ENCODE measurements at regions not wholly inside any gene's neighbourhood (a gene's known extent, or its start where the extent isn't known, plus 50 kb on each side); places are given as distances from the start of the nearest gene placed in this dataset.
A peak's percentile ranks its signal among the peaks of the same experiment; 100 is the strongest.

GRCh38 chr9:663541-663940, 178.0 kb upstream of the DMRT1 start:
- H3K36me3 ChIP-seq (ENCODE audit: insufficient read depth, insufficient read length, low read length), result no peaks in the 10 kb centered on the region
- no peak overlapping the region for H3K4me3 ChIP-seq (ENCODE audit: insufficient read length, low read depth)
- peaks cover 2% of the 10 kb centered on the region; the same call in 1 of the 2 replicates for H3K9me3 ChIP-seq (ENCODE audit: insufficient read depth, low read length)
- TF ChIP-seq ZNF274 (IDR thresholded peaks at IDR 0.05; ENCODE audit: low read depth, low read length) (no peak), YY1 (IDR thresholded peaks at IDR 0.05; ENCODE audit: insufficient read depth, insufficient read length) (no peak), SUZ12 (IDR thresholded peaks at IDR 0.05; ENCODE audit: extremely low read depth, insufficient read depth, insufficient read length) (no peak)
- no peak overlapping the region for H3K9ac ChIP-seq (ENCODE audit: insufficient read length, low read depth)
- DNase-seq (ENCODE audit: low read depth, low spot score), result no peak
- H3K27me3 ChIP-seq (ENCODE audit: insufficient read depth, insufficient read length), result no peaks in the 10 kb centered on the region
- no peaks in the 10 kb centered on the region for H3K4me1 ChIP-seq (ENCODE audit: insufficient read depth, insufficient read length)

- TF ChIP-seq ZNF274 (IDR thresholded peaks at IDR 0.05; ENCODE audit: low read depth, low read length) (no peak), SUZ12 (IDR thresholded peaks at IDR 0.05; ENCODE audit: extremely low read depth, insufficient read depth, insufficient read length) (no peak), YY1 (IDR thresholded peaks at IDR 0.05; ENCODE audit: insufficient read depth, insufficient read length) (no peak)
- no peak overlapping the region for H3K4me3 ChIP-seq (ENCODE audit: insufficient read length, low read depth)
- no peaks in the 10 kb centered on the region for H3K4me1 ChIP-seq (ENCODE audit: insufficient read depth, insufficient read length)
- no peaks in the 10 kb centered on the region for H3K27me3 ChIP-seq (ENCODE audit: insufficient read depth, insufficient read length)
- H3K9ac ChIP-seq (ENCODE audit: insufficient read length, low read depth), result no peak overlapping the region
- H3K9me3 ChIP-seq (ENCODE audit: insufficient read depth, low read length), result peaks cover 17% of the 10 kb centered on the region
- DNase-seq (ENCODE audit: low read depth, low spot score), result no peak
- H3K36me3 ChIP-seq (ENCODE audit: insufficient read depth, insufficient read length, low read length), result no peaks in the 10 kb centered on the region
Measured at GRCh38 chr9:665296-665695, 176.2 kb upstream of the DMRT1 start.

GRCh38 chr9:671997-672396, 169.5 kb upstream of the DMRT1 start:
- peaks cover 3% of the 10 kb centered on the region for H3K4me1 ChIP-seq (ENCODE audit: insufficient read depth, insufficient read length)
- TF ChIP-seq SUZ12 (IDR thresholded peaks at IDR 0.05; ENCODE audit: extremely low read depth, insufficient read depth, insufficient read length) (no peak), YY1 (IDR thresholded peaks at IDR 0.05; ENCODE audit: insufficient read depth, insufficient read length) (no peak), ZNF274 (IDR thresholded peaks at IDR 0.05; ENCODE audit: low read depth, low read length) (no peak)
- H3K4me3 ChIP-seq (ENCODE audit: insufficient read length, low read depth), result no peak overlapping the region
- peaks cover 17% of the 10 kb centered on the region for H3K9me3 ChIP-seq (ENCODE audit: insufficient read depth, low read length)
- H3K9ac ChIP-seq (ENCODE audit: insufficient read length, low read depth), result no peak overlapping the region
- DNase-seq (ENCODE audit: low read depth, low spot score), result no peak
- H3K27me3 ChIP-seq (ENCODE audit: insufficient read depth, insufficient read length), result no peaks in the 10 kb centered on the region
- H3K36me3 ChIP-seq (ENCODE audit: insufficient read depth, insufficient read length, low read length), result no peaks in the 10 kb centered on the region

GRCh38 chr9:672851-673250, 168.6 kb upstream of the DMRT1 start:
- Histone ChIP-seq H3K9me3 (ENCODE audit: insufficient read depth, low read length) (peaks cover 17% of the 10 kb centered on the region), H3K4me1 (ENCODE audit: insufficient read depth, insufficient read length) (peaks cover 3% of the 10 kb centered on the region), H3K9ac (ENCODE audit: insufficient read length, low read depth) (no peak overlapping the region), H3K36me3 (ENCODE audit: insufficient read depth, insufficient read length, low read length) (no peaks in the 10 kb centered on the region), H3K4me3 (ENCODE audit: insufficient read length, low read depth) (no peak overlapping the region), H3K27me3 (ENCODE audit: insufficient read depth, insufficient read length) (no peaks in the 10 kb centered on the region)
- DNase-seq (ENCODE audit: low read depth, low spot score), result no peak
- no peak for TF ChIP-seq SUZ12 (IDR thresholded peaks at IDR 0.05; ENCODE audit: extremely low read depth, insufficient read depth, insufficient read length)
- no peak for TF ChIP-seq YY1 (IDR thresholded peaks at IDR 0.05; ENCODE audit: insufficient read depth, insufficient read length)
- TF ChIP-seq ZNF274 (IDR thresholded peaks at IDR 0.05; ENCODE audit: low read depth, low read length), result no peak

GRCh38 chr9:673264-673965, 168.1 kb upstream of the DMRT1 start:
- TF ChIP-seq YY1 (IDR thresholded peaks at IDR 0.05; ENCODE audit: insufficient read depth, insufficient read length), result no peak
- no peak for TF ChIP-seq SUZ12 (IDR thresholded peaks at IDR 0.05; ENCODE audit: extremely low read depth, insufficient read depth, insufficient read length)
- no peak for TF ChIP-seq ZNF274 (IDR thresholded peaks at IDR 0.05; ENCODE audit: low read depth, low read length)
- no peak for DNase-seq (ENCODE audit: low read depth, low spot score)
- H3K27me3 ChIP-seq (ENCODE audit: insufficient read depth, insufficient read length), result no peaks in the 10 kb centered on the region

GRCh38 chr9:673966-674526, 167.5 kb upstream of the DMRT1 start:
- no peaks in the 10 kb centered on the region for H3K27me3 ChIP-seq (ENCODE audit: insufficient read depth, insufficient read length)
- TF ChIP-seq YY1 (IDR thresholded peaks at IDR 0.05; ENCODE audit: insufficient read depth, insufficient read length) (no peak), ZNF274 (IDR thresholded peaks at IDR 0.05; ENCODE audit: low read depth, low read length) (no peak), SUZ12 (IDR thresholded peaks at IDR 0.05; ENCODE audit: extremely low read depth, insufficient read depth, insufficient read length) (no peak)
- H3K9ac ChIP-seq (ENCODE audit: insufficient read length, low read depth), result no peak overlapping the region
- H3K4me3 ChIP-seq (ENCODE audit: insufficient read length, low read depth), result no peak overlapping the region
- no peaks in the 10 kb centered on the region for H3K36me3 ChIP-seq (ENCODE audit: insufficient read depth, insufficient read length, low read length)
- peaks cover 3% of the 10 kb centered on the region for H3K4me1 ChIP-seq (ENCODE audit: insufficient read depth, insufficient read length)
- DNase-seq (ENCODE audit: low read depth, low spot score), result peak; percentile 86
- H3K9me3 ChIP-seq (ENCODE audit: insufficient read depth, low read length), result peaks cover 11% of the 10 kb centered on the region

More at GRCh38 chr9:673264-673965, 168.1 kb upstream of the DMRT1 start:
- H3K36me3 ChIP-seq (ENCODE audit: insufficient read depth, insufficient read length, low read length), result no peaks in the 10 kb centered on the region
- no peak overlapping the region for H3K4me3 ChIP-seq (ENCODE audit: insufficient read length, low read depth)
- peaks cover 17% of the 10 kb centered on the region for H3K9me3 ChIP-seq (ENCODE audit: insufficient read depth, low read length)
- H3K4me1 ChIP-seq (ENCODE audit: insufficient read depth, insufficient read length), result peaks cover 3% of the 10 kb centered on the region
- H3K9ac ChIP-seq (ENCODE audit: insufficient read length, low read depth), result no peak overlapping the region

GRCh38 chr9:675697-676370, 165.7 kb upstream of the DMRT1 start:
- no peaks in the 10 kb centered on the region for H3K9me3 ChIP-seq (ENCODE audit: insufficient read depth, low read length)
- no peak overlapping the region for H3K9ac ChIP-seq (ENCODE audit: insufficient read length, low read depth)
- H3K4me3 ChIP-seq (ENCODE audit: insufficient read length, low read depth), result no peak overlapping the region
- no peaks in the 10 kb centered on the region for H3K27me3 ChIP-seq (ENCODE audit: insufficient read depth, insufficient read length)
- TF ChIP-seq SUZ12 (IDR thresholded peaks at IDR 0.05; ENCODE audit: extremely low read depth, insufficient read depth, insufficient read length) (no peak), YY1 (IDR thresholded peaks at IDR 0.05; ENCODE audit: insufficient read depth, insufficient read length) (no peak), ZNF274 (IDR thresholded peaks at IDR 0.05; ENCODE audit: low read depth, low read length) (no peak)
- H3K36me3 ChIP-seq (ENCODE audit: insufficient read depth, insufficient read length, low read length), result no peaks in the 10 kb centered on the region
- no peak for DNase-seq (ENCODE audit: low read depth, low spot score)
- H3K4me1 ChIP-seq (ENCODE audit: insufficient read depth, insufficient read length), result peaks cover 3% of the 10 kb centered on the region

All from NT2/D1 (cell line).